ENCODE measurements at regions not wholly inside any gene's neighbourhood (a gene's known extent, or its start where the extent isn't known, plus 50 kb on each side); places are given as distances from the start of the nearest gene placed in this dataset.
"Not testable (repeated sequence)": the region's sequence is repeated elsewhere in the genome, so short reads cannot be mapped to it uniquely, and the experiment has no call there.

DNA sequence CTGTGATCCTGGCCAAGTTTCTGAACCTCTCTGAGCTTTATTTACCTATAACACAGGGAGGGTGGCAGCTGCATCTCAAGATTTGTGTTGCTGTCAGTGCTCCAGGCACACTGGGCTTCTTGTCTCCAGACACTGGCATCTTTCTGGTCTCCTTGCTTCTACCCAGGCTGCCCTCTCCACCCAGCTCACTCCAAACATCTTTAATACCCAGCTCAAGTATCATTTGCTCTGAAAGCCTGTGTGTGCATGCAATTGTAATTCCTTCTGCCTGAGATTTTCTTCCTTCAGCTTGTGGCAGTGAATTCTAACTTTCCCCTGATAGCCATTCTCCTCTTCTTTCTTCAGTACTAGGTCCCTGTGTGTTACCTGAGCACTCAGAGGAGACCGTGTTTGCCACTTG lies 50.7 kb upstream of the USP7 start:
- no peak overlapping the region for H3K4me3 Mint-ChIP-seq (ENCODE audit: unreplicated experiment)
- H3K27me3 Mint-ChIP-seq (ENCODE audit: unreplicated experiment), result no peaks in the 10 kb centered on the region
- H3K27ac Mint-ChIP-seq (ENCODE audit: unreplicated experiment), result no peak overlapping the region
- no peaks in the 10 kb centered on the region for H3K4me1 Mint-ChIP-seq (ENCODE audit: low read depth, unreplicated experiment)
- TF ChIP-seq, protein P1, sequence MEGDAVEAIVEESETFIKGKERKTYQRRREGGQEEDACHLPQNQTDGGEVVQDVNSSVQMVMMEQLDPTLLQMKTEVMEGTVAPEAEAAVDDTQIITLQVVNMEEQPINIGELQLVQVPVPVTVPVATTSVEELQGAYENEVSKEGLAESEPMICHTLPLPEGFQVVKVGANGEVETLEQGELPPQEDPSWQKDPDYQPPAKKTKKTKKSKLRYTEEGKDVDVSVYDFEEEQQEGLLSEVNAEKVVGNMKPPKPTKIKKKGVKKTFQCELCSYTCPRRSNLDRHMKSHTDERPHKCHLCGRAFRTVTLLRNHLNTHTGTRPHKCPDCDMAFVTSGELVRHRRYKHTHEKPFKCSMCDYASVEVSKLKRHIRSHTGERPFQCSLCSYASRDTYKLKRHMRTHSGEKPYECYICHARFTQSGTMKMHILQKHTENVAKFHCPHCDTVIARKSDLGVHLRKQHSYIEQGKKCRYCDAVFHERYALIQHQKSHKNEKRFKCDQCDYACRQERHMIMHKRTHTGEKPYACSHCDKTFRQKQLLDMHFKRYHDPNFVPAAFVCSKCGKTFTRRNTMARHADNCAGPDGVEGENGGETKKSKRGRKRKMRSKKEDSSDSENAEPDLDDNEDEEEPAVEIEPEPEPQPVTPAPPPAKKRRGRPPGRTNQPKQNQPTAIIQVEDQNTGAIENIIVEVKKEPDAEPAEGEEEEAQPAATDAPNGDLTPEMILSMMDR (IDR thresholded peaks at IDR 0.05; ENCODE audit: partially characterized antibody, unreplicated experiment), result no peak
- H3K36me3 Mint-ChIP-seq (ENCODE audit: unreplicated experiment), result peaks cover 5% of the 10 kb centered on the region
- H3K9me3 Mint-ChIP-seq (ENCODE audit: unreplicated experiment), result peaks cover 4% of the 10 kb centered on the region
- no peak for DNase-seq

DNA sequence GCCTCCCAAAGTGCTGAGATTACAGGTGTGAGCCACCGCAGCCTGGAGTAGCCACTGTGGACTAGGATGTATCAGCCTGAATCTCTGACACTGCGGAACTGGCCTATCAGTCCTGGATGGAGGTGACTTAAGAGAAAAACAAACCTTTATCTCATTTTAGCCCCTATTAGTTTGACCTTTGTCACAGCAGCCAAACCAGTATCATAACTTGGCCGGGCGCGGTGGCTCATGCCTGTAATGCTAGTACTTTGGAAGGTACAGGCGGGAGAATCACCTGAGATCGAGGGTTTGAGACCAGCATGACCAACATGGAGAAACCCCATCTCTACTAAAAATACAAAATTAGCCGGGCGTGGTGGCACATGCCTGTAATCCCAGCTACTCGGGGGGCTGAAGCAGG lies 51.8 kb upstream of the USP7 start:
- Mint-ChIP-seq H3K36me3 (ENCODE audit: unreplicated experiment) (peaks cover 5% of the 10 kb centered on the region), H3K4me1 (ENCODE audit: low read depth, unreplicated experiment) (no peaks in the 10 kb centered on the region), H3K27ac (ENCODE audit: unreplicated experiment) (no peak overlapping the region), H3K27me3 (ENCODE audit: unreplicated experiment) (no peaks in the 10 kb centered on the region), H3K4me3 (ENCODE audit: unreplicated experiment) (no peak overlapping the region), H3K9me3 (ENCODE audit: unreplicated experiment) (peaks cover 4% of the 10 kb centered on the region)
- no peak for DNase-seq
- TF ChIP-seq, protein P1 (IDR thresholded peaks at IDR 0.05; ENCODE audit: partially characterized antibody, unreplicated experiment), result no peak

DNA sequence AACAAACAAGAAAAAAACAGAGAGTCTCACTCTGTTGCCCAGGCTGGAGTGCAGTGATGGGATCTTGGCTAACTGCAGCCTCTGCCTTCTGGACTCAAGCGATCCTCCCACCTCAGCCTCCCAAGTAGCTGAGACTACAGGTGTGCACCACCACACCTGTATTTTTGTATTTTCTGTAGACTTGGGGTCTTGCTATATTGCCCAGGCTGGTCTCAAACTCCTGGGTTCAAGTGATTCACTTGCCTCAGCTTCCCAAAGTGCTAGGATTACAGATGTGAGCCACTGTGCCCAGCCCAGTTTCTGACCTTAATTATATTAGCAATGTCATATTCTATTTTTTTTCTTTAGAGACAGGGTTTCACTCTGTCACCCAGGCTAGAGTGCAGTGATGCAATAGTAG lies 52.3 kb upstream of the USP7 start:
- DNase-seq; H3K4me1 Mint-ChIP-seq (ENCODE audit: low read depth, unreplicated experiment); H3K9me3 Mint-ChIP-seq (ENCODE audit: unreplicated experiment); H3K4me3 Mint-ChIP-seq (ENCODE audit: unreplicated experiment); H3K27ac Mint-ChIP-seq (ENCODE audit: unreplicated experiment); H3K36me3 Mint-ChIP-seq (ENCODE audit: unreplicated experiment); H3K27me3 Mint-ChIP-seq (ENCODE audit: unreplicated experiment): not testable (repeated sequence)

DNA sequence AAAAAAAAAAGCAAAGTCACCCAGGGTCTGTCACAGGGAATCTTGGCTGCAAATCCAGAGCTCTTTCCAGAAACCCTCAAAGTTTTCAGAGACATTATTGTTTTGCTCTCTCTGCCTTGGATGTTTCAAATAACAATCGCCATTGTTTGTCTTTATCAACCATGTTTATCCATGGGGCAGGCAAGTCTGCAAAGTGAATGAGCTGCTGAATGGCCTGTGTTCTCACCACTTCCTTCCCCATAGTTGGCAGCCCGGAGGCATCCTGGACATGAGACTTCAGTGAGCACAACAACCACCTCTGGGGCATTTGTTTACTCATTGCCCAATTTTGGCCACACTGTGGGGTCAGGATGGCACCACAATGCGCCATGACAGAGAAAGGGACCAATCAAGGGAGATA lies 53.1 kb upstream of the USP7 start:
- Mint-ChIP-seq H3K27ac (ENCODE audit: unreplicated experiment) (no peak overlapping the region), H3K4me3 (ENCODE audit: unreplicated experiment) (no peak overlapping the region), H3K9me3 (ENCODE audit: unreplicated experiment) (peaks cover 4% of the 10 kb centered on the region), H3K4me1 (ENCODE audit: low read depth, unreplicated experiment) (no peaks in the 10 kb centered on the region), H3K27me3 (ENCODE audit: unreplicated experiment) (no peaks in the 10 kb centered on the region), H3K36me3 (ENCODE audit: unreplicated experiment) (peaks cover 5% of the 10 kb centered on the region)
- DNase-seq, result no peak
- TF ChIP-seq, protein P1 (IDR thresholded peaks at IDR 0.05; ENCODE audit: partially characterized antibody, unreplicated experiment), result no peak

DNA sequence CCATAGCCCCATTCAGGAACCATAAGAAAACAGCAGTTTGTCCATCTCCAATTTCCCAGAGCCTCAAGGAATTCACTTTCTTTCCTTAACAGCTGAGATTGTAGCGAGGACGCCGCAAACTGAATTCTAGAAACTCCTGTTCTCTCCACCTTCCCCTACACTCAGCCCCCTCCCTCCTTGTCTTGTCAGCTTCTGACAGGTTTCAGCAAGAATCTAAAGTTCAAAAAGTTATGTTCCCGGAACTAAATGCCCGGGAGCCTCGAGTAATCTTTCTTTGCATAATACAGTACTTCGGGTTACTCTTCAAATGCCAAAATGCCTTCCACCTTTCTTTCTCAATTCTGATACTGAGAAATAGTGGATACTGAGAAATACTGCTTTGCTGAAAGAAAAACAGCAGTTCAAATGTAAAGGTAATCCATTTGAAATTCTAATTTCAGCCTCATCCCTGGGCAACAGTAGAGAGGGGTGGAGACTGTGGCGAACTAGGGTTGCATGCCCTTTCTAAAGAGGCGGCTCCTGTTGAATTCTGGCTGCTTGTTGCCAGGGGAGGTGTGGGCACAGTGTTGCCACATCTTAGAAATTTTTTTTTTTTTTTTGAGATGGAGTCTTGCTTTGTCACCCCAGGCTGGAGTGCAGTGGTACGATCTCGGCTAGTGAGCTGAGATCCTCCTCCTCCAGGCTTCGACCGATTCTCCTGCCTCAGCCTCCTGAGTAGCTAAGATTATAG lies 63.5 kb upstream of the USP7 start:
- DNase-seq, result no peak
- no peak overlapping the region for H3K4me3 Mint-ChIP-seq (ENCODE audit: unreplicated experiment)
- H3K27ac Mint-ChIP-seq (ENCODE audit: unreplicated experiment), result no peak overlapping the region
- TF ChIP-seq, protein P1 (IDR thresholded peaks at IDR 0.05; ENCODE audit: partially characterized antibody, unreplicated experiment), result no peak
- peaks cover 2% of the 10 kb centered on the region for H3K27me3 Mint-ChIP-seq (ENCODE audit: unreplicated experiment)
- H3K4me1 Mint-ChIP-seq (ENCODE audit: low read depth, unreplicated experiment), result no peaks in the 10 kb centered on the region
- H3K36me3 Mint-ChIP-seq (ENCODE audit: unreplicated experiment), result no peaks in the 10 kb centered on the region
- no peaks in the 10 kb centered on the region for H3K9me3 Mint-ChIP-seq (ENCODE audit: unreplicated experiment)

DNA sequence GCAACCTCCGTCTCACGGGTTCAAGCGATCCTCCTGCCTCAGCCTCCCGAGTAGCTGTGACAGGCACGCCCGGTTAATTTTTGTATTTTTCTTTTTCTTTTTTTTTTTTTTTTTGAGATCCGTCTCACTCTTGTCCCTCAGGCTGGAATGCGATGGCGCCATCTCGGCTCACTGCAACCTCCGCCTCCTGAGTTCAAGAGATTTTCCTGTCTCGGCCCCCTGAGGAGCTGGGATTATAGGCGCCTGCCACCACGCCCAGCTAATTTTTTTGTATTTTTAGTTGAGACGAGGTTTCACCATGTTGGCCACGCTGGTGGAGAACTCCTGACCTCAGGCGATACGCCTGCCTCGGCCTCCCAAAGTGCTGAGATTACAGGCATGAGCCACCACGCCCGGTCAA lies 63.0 kb upstream of the HAPSTR1 start:
- not testable (repeated sequence) for H3K4me1 Mint-ChIP-seq (ENCODE audit: low read depth, unreplicated experiment); H3K4me3 Mint-ChIP-seq (ENCODE audit: unreplicated experiment); H3K27ac Mint-ChIP-seq (ENCODE audit: unreplicated experiment); H3K9me3 Mint-ChIP-seq (ENCODE audit: unreplicated experiment); H3K36me3 Mint-ChIP-seq (ENCODE audit: unreplicated experiment); DNase-seq; H3K27me3 Mint-ChIP-seq (ENCODE audit: unreplicated experiment)

Data from glutamatergic neuron (in vitro differentiated cells).